HEK293 (cell line): ENCODE measurements at regions not wholly inside any gene's neighbourhood (a gene's known extent, or its start where the extent isn't known, plus 50 kb on each side); places are given as distances from the start of the nearest gene placed in this dataset.

ENCODE experiments used
- MYNN ChIP-seq: fragments of 450-650 bp; formaldehyde crosslinking; IDR thresholded peaks from 2 replicates; pipeline ENCODE4 v1.5.1; 2016; ENCODE audit warnings: missing biosample characterization, missing genetic modification characterization, borderline replicate concordance
- YY1 ChIP-seq: fragments of 450-650 bp; formaldehyde crosslinking; IDR thresholded peaks from 2 replicates; pipeline ENCODE4 v1.5.1; 2018; ENCODE audit warnings: missing biosample characterization, missing genetic modification characterization
- ZBTB20 ChIP-seq: fragments of 450-650 bp; formaldehyde crosslinking; IDR thresholded peaks from 2 replicates; pipeline ENCODE4 v1.5.1; 2016; ENCODE audit warnings: missing biosample characterization, missing genetic modification characterization
- ZFHX2 ChIP-seq: fragments of 450-650 bp; formaldehyde crosslinking; conservative IDR thresholded peaks from 2 replicates; pipeline ENCODE4 v1.5.1; 2016; ENCODE audit warnings: missing biosample characterization, missing genetic modification characterization
- ZFP69B ChIP-seq: fragments of 450-650 bp; formaldehyde crosslinking; IDR thresholded peaks from 2 replicates; pipeline ENCODE4 v1.5.1; 2016; ENCODE audit warnings: missing biosample characterization, missing genetic modification characterization
- ZNF2 ChIP-seq: fragments of 450-650 bp; formaldehyde crosslinking; IDR thresholded peaks from 2 replicates; pipeline ENCODE4 v1.5.1; 2016; ENCODE audit warnings: missing biosample characterization, missing genetic modification characterization
- ZNF24 ChIP-seq: fragments of 450-650 bp; formaldehyde crosslinking; IDR thresholded peaks from 2 replicates; pipeline ENCODE4 v1.5.1; 2016; ENCODE audit warnings: missing biosample characterization, missing genetic modification characterization
- ZNF248 ChIP-seq: fragments of 450-650 bp; formaldehyde crosslinking; IDR thresholded peaks from 2 replicates; pipeline ENCODE4 v1.5.1; 2017; ENCODE audit warnings: missing biosample characterization, missing genetic modification characterization
- ZNF366 ChIP-seq: fragments of 450-650 bp; formaldehyde crosslinking; conservative IDR thresholded peaks from 2 replicates; pipeline ENCODE4 v1.5.1; 2016; ENCODE audit warnings: missing biosample characterization, missing genetic modification characterization
- ZNF416 ChIP-seq: fragments of 450-650 bp; formaldehyde crosslinking; IDR thresholded peaks from 2 replicates; pipeline ENCODE4 v1.5.1; 2016; ENCODE audit warnings: missing biosample characterization, missing genetic modification characterization
- ZNF558 ChIP-seq: fragments of 450-650 bp; formaldehyde crosslinking; IDR thresholded peaks from 2 replicates; pipeline ENCODE4 v1.5.1; 2016; ENCODE audit warnings: missing biosample characterization, missing genetic modification characterization
- ZNF560 ChIP-seq: fragments of 450-650 bp; formaldehyde crosslinking; IDR thresholded peaks from 2 replicates; pipeline ENCODE4 v1.5.1; 2017; ENCODE audit warnings: missing biosample characterization, missing genetic modification characterization, borderline replicate concordance
- ZNF571 ChIP-seq: fragments of 450-650 bp; formaldehyde crosslinking; IDR thresholded peaks from 2 replicates; pipeline ENCODE4 v1.5.0; 2017; ENCODE audit warnings: missing biosample characterization, missing genetic modification characterization
- ZNF585B ChIP-seq: fragments of 450-650 bp; formaldehyde crosslinking; IDR thresholded peaks from 2 replicates; pipeline ENCODE4 v1.5.1; 2016; ENCODE audit warnings: missing biosample characterization, missing genetic modification characterization
- ZNF624 ChIP-seq: fragments of 450-650 bp; formaldehyde crosslinking; IDR thresholded peaks from 2 replicates; pipeline ENCODE4 v1.5.1; 2017; ENCODE audit warnings: missing biosample characterization, missing genetic modification characterization
- TF ChIP-seq, protein P1 (sequence below): fragments of 450-650 bp; formaldehyde crosslinking; IDR thresholded peaks from 2 replicates; pipeline ENCODE4 v1.5.1; 2016; ENCODE audit warnings: missing biosample characterization, missing genetic modification characterization
- TF ChIP-seq, protein P2 (sequence below): fragments of 450-650 bp; formaldehyde crosslinking; IDR thresholded peaks from 2 replicates; pipeline ENCODE4 v1.5.1; 2016; ENCODE audit warnings: missing biosample characterization, missing genetic modification characterization
- TF ChIP-seq, protein P3 (sequence below): fragments of 450-650 bp; formaldehyde crosslinking; conservative IDR thresholded peaks from 2 replicates; pipeline ENCODE4 v1.5.1; 2016; ENCODE audit warnings: low read depth, missing biosample characterization, missing genetic modification characterization
- TF ChIP-seq, protein P4 (sequence below): fragments of 450-650 bp; formaldehyde crosslinking; IDR thresholded peaks from 2 replicates; pipeline ENCODE4 v1.5.1; 2016; ENCODE audit warnings: missing biosample characterization, missing genetic modification characterization, borderline replicate concordance
- TF ChIP-seq, protein P5 (sequence below): fragments of 450-650 bp; formaldehyde crosslinking; IDR thresholded peaks from 2 replicates; pipeline ENCODE4 v1.5.1; 2017; ENCODE audit warnings: missing biosample characterization, mild to moderate bottlenecking, missing genetic modification characterization, moderate library complexity
- TF ChIP-seq, protein P6 (sequence below): fragments of 450-650 bp; formaldehyde crosslinking; IDR thresholded peaks from 2 replicates; pipeline ENCODE4 v1.5.0; 2017; ENCODE audit warnings: missing biosample characterization, missing genetic modification characterization, borderline replicate concordance

DNA sequence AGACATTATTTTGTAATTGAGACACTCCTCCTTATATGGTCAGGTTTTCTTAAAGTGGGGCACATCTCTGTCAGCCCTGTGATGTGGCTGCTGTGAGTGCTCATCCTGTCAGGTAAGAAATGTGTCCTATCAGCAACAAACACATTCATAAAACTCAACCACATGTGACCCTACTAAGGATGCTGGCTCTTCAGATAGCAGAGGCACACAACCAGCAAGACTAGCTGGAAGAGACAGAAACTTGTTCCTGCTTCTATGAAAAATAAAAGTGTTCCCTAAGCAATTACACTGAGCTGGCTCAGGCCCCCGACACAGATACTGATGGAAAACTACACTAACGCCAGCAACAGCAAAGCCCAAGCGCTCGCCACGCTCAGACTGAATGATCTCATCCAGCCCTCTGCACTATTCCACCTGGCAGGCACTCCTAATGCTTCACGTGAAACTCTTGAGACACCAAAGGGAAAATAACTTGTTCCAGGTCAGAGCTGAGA is 49.8 kb upstream of the CYP2D6 start (continued):
- TF ChIP-seq, protein P1, sequence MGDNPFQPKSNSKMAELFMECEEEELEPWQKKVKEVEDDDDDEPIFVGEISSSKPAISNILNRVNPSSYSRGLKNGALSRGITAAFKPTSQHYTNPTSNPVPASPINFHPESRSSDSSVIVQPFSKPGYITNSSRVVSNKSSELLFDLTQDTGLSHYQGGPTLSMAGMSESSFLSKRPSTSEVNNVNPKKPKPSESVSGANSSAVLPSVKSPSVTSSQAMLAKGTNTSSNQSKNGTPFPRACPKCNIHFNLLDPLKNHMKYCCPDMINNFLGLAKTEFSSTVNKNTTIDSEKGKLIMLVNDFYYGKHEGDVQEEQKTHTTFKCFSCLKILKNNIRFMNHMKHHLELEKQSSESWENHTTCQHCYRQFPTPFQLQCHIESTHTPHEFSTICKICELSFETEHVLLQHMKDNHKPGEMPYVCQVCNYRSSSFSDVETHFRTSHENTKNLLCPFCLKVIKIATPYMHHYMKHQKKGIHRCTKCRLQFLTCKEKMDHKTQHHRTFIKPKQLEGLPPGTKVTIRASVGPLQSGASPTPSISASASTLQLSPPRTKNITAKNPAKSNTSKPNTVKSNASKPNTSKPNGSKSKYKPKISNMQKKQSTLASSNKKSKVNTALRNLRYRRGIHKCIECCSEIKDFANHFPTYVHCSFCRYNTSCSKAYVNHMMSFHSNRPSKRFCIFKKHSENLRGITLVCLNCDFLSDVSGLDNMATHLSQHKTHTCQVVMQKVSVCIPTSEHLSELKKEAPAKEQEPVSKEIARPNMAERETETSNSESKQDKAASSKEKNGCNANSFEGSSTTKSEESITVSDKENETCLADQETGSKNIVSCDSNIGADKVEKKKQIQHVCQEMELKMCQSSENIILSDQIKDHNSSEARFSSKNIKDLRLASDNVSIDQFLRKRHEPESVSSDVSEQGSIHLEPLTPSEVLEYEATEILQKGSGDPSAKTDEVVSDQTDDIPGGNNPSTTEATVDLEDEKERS, result no peak
- no peak for TF ChIP-seq ZNF571
- no peak for TF ChIP-seq ZFP69B
- TF ChIP-seq, protein P2, sequence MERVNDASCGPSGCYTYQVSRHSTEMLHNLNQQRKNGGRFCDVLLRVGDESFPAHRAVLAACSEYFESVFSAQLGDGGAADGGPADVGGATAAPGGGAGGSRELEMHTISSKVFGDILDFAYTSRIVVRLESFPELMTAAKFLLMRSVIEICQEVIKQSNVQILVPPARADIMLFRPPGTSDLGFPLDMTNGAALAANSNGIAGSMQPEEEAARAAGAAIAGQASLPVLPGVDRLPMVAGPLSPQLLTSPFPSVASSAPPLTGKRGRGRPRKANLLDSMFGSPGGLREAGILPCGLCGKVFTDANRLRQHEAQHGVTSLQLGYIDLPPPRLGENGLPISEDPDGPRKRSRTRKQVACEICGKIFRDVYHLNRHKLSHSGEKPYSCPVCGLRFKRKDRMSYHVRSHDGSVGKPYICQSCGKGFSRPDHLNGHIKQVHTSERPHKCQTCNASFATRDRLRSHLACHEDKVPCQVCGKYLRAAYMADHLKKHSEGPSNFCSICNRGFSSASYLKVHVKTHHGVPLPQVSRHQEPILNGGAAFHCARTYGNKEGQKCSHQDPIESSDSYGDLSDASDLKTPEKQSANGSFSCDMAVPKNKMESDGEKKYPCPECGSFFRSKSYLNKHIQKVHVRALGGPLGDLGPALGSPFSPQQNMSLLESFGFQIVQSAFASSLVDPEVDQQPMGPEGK (tag by site-specific recombination), result peak; percentile 21; the same call in 1 of the 2 replicates
- TF ChIP-seq ZNF560 (tag by site-specific recombination), result no peak
- no peak for TF ChIP-seq MYNN (tag by site-specific recombination)
- TF ChIP-seq ZNF416 (tag by site-specific recombination), result no peak
- TF ChIP-seq ZNF248, result no peak
- TF ChIP-seq ZNF585B (tag by site-specific recombination), result no peak
- TF ChIP-seq ZNF366, result 0 out of 2 replicates have a peak, but pooled peaks have one; percentile 30
- TF ChIP-seq, protein P3, sequence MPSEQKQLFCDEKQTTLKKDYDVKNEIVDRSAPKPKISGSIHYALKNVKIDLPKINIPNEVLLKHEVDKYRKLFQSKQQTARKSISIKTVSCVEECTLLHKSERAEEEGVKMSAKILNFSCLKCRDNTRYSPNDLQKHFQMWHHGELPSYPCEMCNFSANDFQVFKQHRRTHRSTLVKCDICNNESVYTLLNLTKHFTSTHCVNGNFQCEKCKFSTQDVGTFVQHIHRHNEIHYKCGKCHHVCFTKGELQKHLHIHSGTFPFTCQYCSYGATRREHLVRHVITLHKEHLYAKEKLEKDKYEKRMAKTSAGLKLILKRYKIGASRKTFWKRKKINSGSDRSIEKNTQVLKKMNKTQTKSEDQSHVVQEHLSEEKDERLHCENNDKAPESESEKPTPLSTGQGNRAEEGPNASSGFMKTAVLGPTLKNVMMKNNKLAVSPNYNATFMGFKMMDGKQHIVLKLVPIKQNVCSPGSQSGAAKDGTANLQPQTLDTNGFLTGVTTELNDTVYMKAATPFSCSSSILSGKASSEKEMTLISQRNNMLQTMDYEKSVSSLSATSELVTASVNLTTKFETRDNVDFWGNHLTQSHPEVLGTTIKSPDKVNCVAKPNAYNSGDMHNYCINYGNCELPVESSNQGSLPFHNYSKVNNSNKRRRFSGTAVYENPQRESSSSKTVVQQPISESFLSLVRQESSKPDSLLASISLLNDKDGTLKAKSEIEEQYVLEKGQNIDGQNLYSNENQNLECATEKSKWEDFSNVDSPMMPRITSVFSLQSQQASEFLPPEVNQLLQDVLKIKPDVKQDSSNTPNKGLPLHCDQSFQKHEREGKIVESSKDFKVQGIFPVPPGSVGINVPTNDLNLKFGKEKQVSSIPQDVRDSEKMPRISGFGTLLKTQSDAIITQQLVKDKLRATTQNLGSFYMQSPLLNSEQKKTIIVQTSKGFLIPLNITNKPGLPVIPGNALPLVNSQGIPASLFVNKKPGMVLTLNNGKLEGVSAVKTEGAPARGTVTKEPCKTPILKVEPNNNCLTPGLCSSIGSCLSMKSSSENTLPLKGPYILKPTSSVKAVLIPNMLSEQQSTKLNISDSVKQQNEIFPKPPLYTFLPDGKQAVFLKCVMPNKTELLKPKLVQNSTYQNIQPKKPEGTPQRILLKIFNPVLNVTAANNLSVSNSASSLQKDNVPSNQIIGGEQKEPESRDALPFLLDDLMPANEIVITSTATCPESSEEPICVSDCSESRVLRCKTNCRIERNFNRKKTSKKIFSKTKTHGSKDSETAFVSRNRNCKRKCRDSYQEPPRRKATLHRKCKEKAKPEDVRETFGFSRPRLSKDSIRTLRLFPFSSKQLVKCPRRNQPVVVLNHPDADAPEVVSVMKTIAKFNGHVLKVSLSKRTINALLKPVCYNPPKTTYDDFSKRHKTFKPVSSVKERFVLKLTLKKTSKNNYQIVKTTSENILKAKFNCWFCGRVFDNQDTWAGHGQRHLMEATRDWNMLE (tag by site-specific recombination), result no peak
- TF ChIP-seq ZFHX2, result no peak
- TF ChIP-seq, protein P4, sequence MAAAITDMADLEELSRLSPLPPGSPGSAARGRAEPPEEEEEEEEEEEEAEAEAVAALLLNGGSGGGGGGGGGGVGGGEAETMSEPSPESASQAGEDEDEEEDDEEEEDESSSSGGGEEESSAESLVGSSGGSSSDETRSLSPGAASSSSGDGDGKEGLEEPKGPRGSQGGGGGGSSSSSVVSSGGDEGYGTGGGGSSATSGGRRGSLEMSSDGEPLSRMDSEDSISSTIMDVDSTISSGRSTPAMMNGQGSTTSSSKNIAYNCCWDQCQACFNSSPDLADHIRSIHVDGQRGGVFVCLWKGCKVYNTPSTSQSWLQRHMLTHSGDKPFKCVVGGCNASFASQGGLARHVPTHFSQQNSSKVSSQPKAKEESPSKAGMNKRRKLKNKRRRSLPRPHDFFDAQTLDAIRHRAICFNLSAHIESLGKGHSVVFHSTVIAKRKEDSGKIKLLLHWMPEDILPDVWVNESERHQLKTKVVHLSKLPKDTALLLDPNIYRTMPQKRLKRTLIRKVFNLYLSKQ, result no peak
- TF ChIP-seq, protein P5, sequence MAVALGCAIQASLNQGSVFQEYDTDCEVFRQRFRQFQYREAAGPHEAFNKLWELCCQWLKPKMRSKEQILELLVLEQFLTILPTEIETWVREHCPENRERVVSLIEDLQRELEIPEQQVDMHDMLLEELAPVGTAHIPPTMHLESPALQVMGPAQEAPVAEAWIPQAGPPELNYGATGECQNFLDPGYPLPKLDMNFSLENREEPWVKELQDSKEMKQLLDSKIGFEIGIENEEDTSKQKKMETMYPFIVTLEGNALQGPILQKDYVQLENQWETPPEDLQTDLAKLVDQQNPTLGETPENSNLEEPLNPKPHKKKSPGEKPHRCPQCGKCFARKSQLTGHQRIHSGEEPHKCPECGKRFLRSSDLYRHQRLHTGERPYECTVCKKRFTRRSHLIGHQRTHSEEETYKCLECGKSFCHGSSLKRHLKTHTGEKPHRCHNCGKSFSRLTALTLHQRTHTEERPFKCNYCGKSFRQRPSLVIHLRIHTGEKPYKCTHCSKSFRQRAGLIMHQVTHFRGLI (tag by site-specific recombination), result no peak; the same call in 1 of the 2 replicates
- no peak for TF ChIP-seq ZNF24
- TF ChIP-seq ZNF624, result no peak
- TF ChIP-seq ZBTB20 (tag by site-specific recombination), result no peak
- no peak for TF ChIP-seq ZNF558
- TF ChIP-seq, protein P6, sequence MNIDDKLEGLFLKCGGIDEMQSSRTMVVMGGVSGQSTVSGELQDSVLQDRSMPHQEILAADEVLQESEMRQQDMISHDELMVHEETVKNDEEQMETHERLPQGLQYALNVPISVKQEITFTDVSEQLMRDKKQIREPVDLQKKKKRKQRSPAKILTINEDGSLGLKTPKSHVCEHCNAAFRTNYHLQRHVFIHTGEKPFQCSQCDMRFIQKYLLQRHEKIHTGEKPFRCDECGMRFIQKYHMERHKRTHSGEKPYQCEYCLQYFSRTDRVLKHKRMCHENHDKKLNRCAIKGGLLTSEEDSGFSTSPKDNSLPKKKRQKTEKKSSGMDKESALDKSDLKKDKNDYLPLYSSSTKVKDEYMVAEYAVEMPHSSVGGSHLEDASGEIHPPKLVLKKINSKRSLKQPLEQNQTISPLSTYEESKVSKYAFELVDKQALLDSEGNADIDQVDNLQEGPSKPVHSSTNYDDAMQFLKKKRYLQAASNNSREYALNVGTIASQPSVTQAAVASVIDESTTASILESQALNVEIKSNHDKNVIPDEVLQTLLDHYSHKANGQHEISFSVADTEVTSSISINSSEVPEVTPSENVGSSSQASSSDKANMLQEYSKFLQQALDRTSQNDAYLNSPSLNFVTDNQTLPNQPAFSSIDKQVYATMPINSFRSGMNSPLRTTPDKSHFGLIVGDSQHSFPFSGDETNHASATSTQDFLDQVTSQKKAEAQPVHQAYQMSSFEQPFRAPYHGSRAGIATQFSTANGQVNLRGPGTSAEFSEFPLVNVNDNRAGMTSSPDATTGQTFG (tag by site-specific recombination), result no peak
- TF ChIP-seq YY1, result no peak
- no peak for TF ChIP-seq ZNF2 (tag by site-specific recombination)
